Astrocyte (in vitro differentiated cells and primary cell): ENCODE measurements at regions not wholly inside any gene's neighbourhood (a gene's known extent, or its start where the extent isn't known, plus 50 kb on each side); places are given as distances from the start of the nearest gene placed in this dataset.
A peak's percentile ranks its signal among the peaks of the same experiment; 100 is the strongest.

Experiments
- DNase-seq: peaks from one replicate; pipeline ENCODE4 v3.0.0-alpha.2; 2010; ENCODE audit warnings: low read depth
- FAIRE-seq: peaks from 2 replicates; lab custom pipeline; 2011; peaks lifted over from hg19 to GRCh38; lab: Jason Lieb, UNC
- H2AFZ ChIP-seq: 2 replicates; pipeline ENCODE4 v1.6.0; 2012; ENCODE audit warnings: low read depth, low read length, inconsistent platforms
- H3K27ac ChIP-seq: 2 replicates; pipeline ENCODE4 v1.5.1; 2011; ENCODE audit warnings: low read depth, low read length, inconsistent platforms
- H3K27me3 ChIP-seq: 2 replicates; pipeline ENCODE4 v1.6.0; 2011; ENCODE audit warnings: low read length, inconsistent platforms; ENCODE audit not compliant: insufficient read depth
- H3K36me3 ChIP-seq: 2 replicates; pipeline ENCODE4 v1.5.1; 2011; ENCODE audit warnings: low read length, inconsistent platforms; ENCODE audit not compliant: insufficient read depth
- H3K4me1 ChIP-seq: 2 replicates; pipeline ENCODE4 v1.5.1; 2011; ENCODE audit warnings: low read length, inconsistent platforms; ENCODE audit not compliant: insufficient read depth
- H3K4me2 ChIP-seq: 2 replicates; pipeline ENCODE4 v1.6.0; 2012; ENCODE audit warnings: low read length, inconsistent platforms
- H3K4me3 ChIP-seq: 2 replicates; pipeline ENCODE4 v1.5.1; 2011; ENCODE audit warnings: low read depth, mild to moderate bottlenecking, low read length, inconsistent platforms; ENCODE audit not compliant: insufficient read depth
- H3K79me2 ChIP-seq: 2 replicates; pipeline ENCODE4 v1.6.0; 2012; ENCODE audit warnings: mild to moderate bottlenecking, low read length, inconsistent platforms; ENCODE audit not compliant: insufficient read depth
- H3K9ac ChIP-seq: 2 replicates; pipeline ENCODE4 v1.6.0; 2012; ENCODE audit warnings: mild to moderate bottlenecking, low read length, inconsistent platforms
- H3K9me3 ChIP-seq: 2 replicates; pipeline ENCODE4 v1.5.1; 2012; ENCODE audit warnings: low read depth, mild to moderate bottlenecking, low read length, inconsistent platforms; ENCODE audit not compliant: insufficient read depth
- H4K20me1 ChIP-seq: 2 replicates; pipeline ENCODE4 v1.6.0; 2012; ENCODE audit warnings: low read length, inconsistent platforms; ENCODE audit not compliant: insufficient read depth
- H3K27ac Mint-ChIP-seq: one replicate; pipeline ENCODE4 v1.8.0; 2021; ENCODE audit warnings: mild to moderate bottlenecking, mixed read lengths; ENCODE audit not compliant: unreplicated experiment
- H3K27me3 Mint-ChIP-seq: one replicate; pipeline ENCODE4 v1.8.0; 2021; ENCODE audit warnings: low read depth, mixed read lengths; ENCODE audit not compliant: unreplicated experiment
- H3K36me3 Mint-ChIP-seq: one replicate; pipeline ENCODE4 v1.8.0; 2021; ENCODE audit warnings: low read depth, mixed read lengths; ENCODE audit not compliant: unreplicated experiment
- H3K4me1 Mint-ChIP-seq: one replicate; pipeline ENCODE4 v1.8.0; 2021; ENCODE audit warnings: low read depth, mixed read lengths; ENCODE audit not compliant: unreplicated experiment
- H3K4me3 Mint-ChIP-seq: one replicate; pipeline ENCODE4 v1.8.0; 2021; ENCODE audit warnings: mild to moderate bottlenecking, moderate library complexity, mixed read lengths; ENCODE audit not compliant: unreplicated experiment
- H3K9me3 Mint-ChIP-seq: one replicate; pipeline ENCODE4 v1.8.0; 2021; ENCODE audit warnings: mild to moderate bottlenecking, mixed read lengths; ENCODE audit not compliant: unreplicated experiment
- CTCF ChIP-seq: IDR thresholded peaks from 2 replicates; pipeline ENCODE4 v1.5.1; 2011; ENCODE audit warnings: low read depth, mild to moderate bottlenecking, inconsistent platforms, low read length, moderate library complexity; ENCODE audit not compliant: insufficient read depth
- EZH2 ChIP-seq: IDR thresholded peaks from 2 replicates; pipeline ENCODE4 v1.6.1; 2012; ENCODE audit warnings: mild to moderate bottlenecking, low read length, inconsistent platforms; ENCODE audit not compliant: insufficient read depth

DNA sequence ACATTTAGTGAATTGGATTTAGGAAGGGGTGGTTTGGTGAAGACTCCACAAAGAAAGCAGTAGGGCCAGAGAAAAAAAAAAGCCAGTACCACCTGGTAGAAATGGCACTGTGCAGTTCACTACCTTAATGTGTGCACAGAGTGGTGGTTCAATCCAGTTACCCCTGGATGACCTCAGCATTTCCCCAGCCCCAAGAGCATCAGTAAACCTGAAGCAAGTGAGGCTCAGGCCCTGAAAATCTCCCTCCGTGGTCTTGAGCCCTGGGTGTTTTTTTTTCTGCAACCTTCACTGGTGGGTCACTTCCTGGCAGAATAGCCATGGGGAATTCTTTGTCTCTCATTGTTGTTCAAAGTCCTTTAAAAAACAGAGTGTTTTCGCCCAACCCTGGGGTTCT, 202.9 kb downstream of the GADD45G start:
- no peaks in the 10 kb centered on the region for H3K9me3 ChIP-seq
- H3K79me2 ChIP-seq, result no peaks in the 10 kb centered on the region
- H3K4me3 ChIP-seq, result no peak overlapping the region
- TF ChIP-seq EZH2 (no peak), CTCF (no peak)
- FAIRE-seq (no peak), DNase-seq (no peak)
- no peaks in the 10 kb centered on the region for H3K27me3 ChIP-seq
- Mint-ChIP-seq H3K36me3 (no peaks in the 10 kb centered on the region), H3K27me3 (peaks cover 45% of the 10 kb centered on the region), H3K27ac (no peak overlapping the region), H3K4me3 (no peak overlapping the region), H3K4me1 (peaks cover 22% of the 10 kb centered on the region), H3K9me3 (no peaks in the 10 kb centered on the region)
- peak overlapping the region; percentile 84 for H3K27ac ChIP-seq
- no peak overlapping the region for H2AFZ ChIP-seq
- peak overlapping the region; percentile 2 for H3K9ac ChIP-seq
- H3K4me2 ChIP-seq, result peak overlapping the region; percentile 55
- H4K20me1 ChIP-seq, result no peaks in the 10 kb centered on the region
- peaks cover 49% of the 10 kb centered on the region for H3K4me1 ChIP-seq
- H3K36me3 ChIP-seq, result no peaks in the 10 kb centered on the region

- Mint-ChIP-seq H3K27me3 (peaks cover 42% of the 10 kb centered on the region), H3K4me1 (peaks cover 22% of the 10 kb centered on the region), H3K9me3 (no peaks in the 10 kb centered on the region), H3K36me3 (no peaks in the 10 kb centered on the region), H3K27ac (no peak overlapping the region), H3K4me3 (no peak overlapping the region)
- Histone ChIP-seq H3K27me3 (no peaks in the 10 kb centered on the region), H3K4me1 (peaks cover 49% of the 10 kb centered on the region), H3K79me2 (no peaks in the 10 kb centered on the region), H3K4me3 (no peak overlapping the region), H3K4me2 (peak overlapping the region; percentile 55), H4K20me1 (no peaks in the 10 kb centered on the region), H3K9ac (peak overlapping the region; percentile 2), H3K9me3 (no peaks in the 10 kb centered on the region), H3K27ac (peak overlapping the region; percentile 74), H2AFZ (peak overlapping the region; percentile 1), H3K36me3 (no peaks in the 10 kb centered on the region)
- FAIRE-seq, result no peak
- TF ChIP-seq EZH2 (no peak), CTCF (peak; percentile 27)
- DNase-seq, result no peak
Measured at GRCh38 chr9:89808076-89808755, 203.4 kb downstream of the GADD45G start.

GRCh38 chr9:89808756-89809181, 204.0 kb downstream of the GADD45G start:
- Histone ChIP-seq H4K20me1 (no peaks in the 10 kb centered on the region), H3K27ac (peak overlapping the region; percentile 74), H3K27me3 (no peaks in the 10 kb centered on the region), H3K36me3 (no peaks in the 10 kb centered on the region), H3K4me1 (peaks cover 49% of the 10 kb centered on the region), H3K9ac (no peak overlapping the region), H3K4me2 (peak overlapping the region; percentile 55), H3K9me3 (no peaks in the 10 kb centered on the region), H3K79me2 (no peaks in the 10 kb centered on the region), H2AFZ (no peak overlapping the region), H3K4me3 (no peak overlapping the region)
- no peak for TF ChIP-seq EZH2
- DNase-seq, result peak; percentile 82
- Mint-ChIP-seq H3K4me3 (no peak overlapping the region), H3K27ac (no peak overlapping the region), H3K9me3 (no peaks in the 10 kb centered on the region), H3K27me3 (peaks cover 43% of the 10 kb centered on the region), H3K4me1 (peaks cover 22% of the 10 kb centered on the region), H3K36me3 (no peaks in the 10 kb centered on the region)
- no peak for FAIRE-seq
